ENCODE measurements at regions not wholly inside any gene's neighbourhood (a gene's known extent, or its start where the extent isn't known, plus 50 kb on each side); places are given as distances from the start of the nearest gene placed in this dataset.

DNA sequence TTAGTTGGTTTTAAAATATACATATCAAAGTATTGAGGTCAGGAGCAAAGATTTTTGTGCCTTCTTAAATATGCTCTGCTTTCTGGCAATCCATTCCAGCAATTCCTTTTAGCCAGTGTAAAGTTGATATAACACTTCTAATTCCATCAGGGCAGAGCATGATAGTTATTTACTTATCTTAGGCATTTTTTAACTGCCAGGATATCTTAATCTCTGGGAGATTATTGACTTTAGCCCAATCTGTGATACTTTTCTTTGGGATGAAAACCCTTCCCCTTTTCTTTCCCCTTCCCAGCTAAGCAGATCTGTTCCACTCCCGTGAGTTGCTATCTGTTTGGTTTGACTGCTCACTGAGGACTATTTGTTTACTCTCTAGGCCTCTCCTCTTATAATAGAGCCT, 168.7 kb upstream of the RSPO3 start:
- Mint-ChIP-seq H3K9me3 (no peaks in the 10 kb centered on the region), H3K36me3 (no peaks in the 10 kb centered on the region), H3K27me3 (ENCODE audit: low read depth) (no peaks in the 10 kb centered on the region), H3K27ac (no peak overlapping the region), H3K4me3 (no peak overlapping the region), H3K4me1 (no peaks in the 10 kb centered on the region)
- no peak for ATAC-seq
- POLR2A ChIA-PET = no interaction called here
- no peak for TF ChIP-seq TP53 (CRISPR knock-in tag; IDR thresholded peaks at IDR 0.05)
- no peak for TF ChIP-seq MYBL2 (CRISPR knock-in tag; IDR thresholded peaks at IDR 0.05)
- no peak for TF ChIP-seq ZNF138 (CRISPR knock-in tag; conservative IDR thresholded peaks at IDR 0.05)
- TF ChIP-seq NR2C2 (CRISPR knock-in tag; IDR thresholded peaks at IDR 0.05) = no peak
- TF ChIP-seq KAT7 (CRISPR knock-in tag; IDR thresholded peaks at IDR 0.05; ENCODE audit: borderline replicate concordance) = no peak
- no peak for TF ChIP-seq FOXP4 (CRISPR knock-in tag; IDR thresholded peaks at IDR 0.05)
- TF ChIP-seq ETV6 (CRISPR knock-in tag; IDR thresholded peaks at IDR 0.05) = no peak
- TF ChIP-seq, protein P1, sequence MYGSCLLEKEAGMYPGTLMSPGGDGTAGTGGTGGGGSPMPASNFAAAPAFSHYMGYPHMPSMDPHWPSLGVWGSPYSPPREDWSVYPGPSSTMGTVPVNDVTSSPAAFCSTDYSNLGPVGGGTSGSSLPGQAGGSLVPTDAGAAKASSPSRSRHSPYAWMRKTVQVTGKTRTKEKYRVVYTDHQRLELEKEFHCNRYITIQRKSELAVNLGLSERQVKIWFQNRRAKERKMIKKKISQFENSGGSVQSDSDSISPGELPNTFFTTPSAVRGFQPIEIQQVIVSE (CRISPR knock-in tag; IDR thresholded peaks at IDR 0.05; ENCODE audit: borderline replicate concordance) = no peak
- TF ChIP-seq CREB1 (CRISPR knock-in tag; IDR thresholded peaks at IDR 0.05) = no peak
- TF ChIP-seq SOX15 (CRISPR knock-in tag; IDR thresholded peaks at IDR 0.05) = no peak
- no peak for TF ChIP-seq ZNF416 (CRISPR knock-in tag; IDR thresholded peaks at IDR 0.05)
- TF ChIP-seq, protein P2, sequence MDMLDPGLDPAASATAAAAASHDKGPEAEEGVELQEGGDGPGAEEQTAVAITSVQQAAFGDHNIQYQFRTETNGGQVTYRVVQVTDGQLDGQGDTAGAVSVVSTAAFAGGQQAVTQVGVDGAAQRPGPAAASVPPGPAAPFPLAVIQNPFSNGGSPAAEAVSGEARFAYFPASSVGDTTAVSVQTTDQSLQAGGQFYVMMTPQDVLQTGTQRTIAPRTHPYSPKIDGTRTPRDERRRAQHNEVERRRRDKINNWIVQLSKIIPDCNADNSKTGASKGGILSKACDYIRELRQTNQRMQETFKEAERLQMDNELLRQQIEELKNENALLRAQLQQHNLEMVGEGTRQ (CRISPR knock-in tag; IDR thresholded peaks at IDR 0.05) = no peak
- TF ChIP-seq SMAD4 (CRISPR knock-in tag; IDR thresholded peaks at IDR 0.05) = no peak
- no peak for TF ChIP-seq MLX (CRISPR knock-in tag; IDR thresholded peaks at IDR 0.05)
- no peak for TF ChIP-seq ZNF512 (CRISPR knock-in tag; IDR thresholded peaks at IDR 0.05; ENCODE audit: borderline replicate concordance)
- DNase-seq (ENCODE audit: low spot score) = no peak
- CTCF ChIA-PET = no interaction called here

GRCh38 chr6:126955621-126956020, 162.8 kb upstream of the RSPO3 start:
- no peaks in the 10 kb centered on the region for H3K27me3 Mint-ChIP-seq (ENCODE audit: low read depth)
- DNase-seq (ENCODE audit: low spot score) = no peak
- ChIA-PET CTCF (no interaction called here), POLR2A (no interaction called here)
- H3K36me3 Mint-ChIP-seq = no peaks in the 10 kb centered on the region
- no peaks in the 10 kb centered on the region for H3K4me1 Mint-ChIP-seq
- H3K4me3 Mint-ChIP-seq = no peak overlapping the region
- H3K9me3 Mint-ChIP-seq = no peaks in the 10 kb centered on the region
- no peak for ATAC-seq
- H3K27ac Mint-ChIP-seq = no peak overlapping the region
- TF ChIP-seq FOXJ3 (CRISPR knock-in tag; IDR thresholded peaks at IDR 0.05; ENCODE audit: borderline replicate concordance) (no peak), ZNF532 (CRISPR knock-in tag; IDR thresholded peaks at IDR 0.05; ENCODE audit: borderline replicate concordance) (no peak), NR3C1 (CRISPR knock-in tag; conservative IDR thresholded peaks at IDR 0.05; ENCODE audit: low read depth) (no peak), ATF2 (CRISPR knock-in tag; IDR thresholded peaks at IDR 0.05; ENCODE audit: borderline replicate concordance, low read depth) (no peak), ZNF423 (CRISPR knock-in tag; IDR thresholded peaks at IDR 0.05) (no peak)
- TF ChIP-seq, protein P3, sequence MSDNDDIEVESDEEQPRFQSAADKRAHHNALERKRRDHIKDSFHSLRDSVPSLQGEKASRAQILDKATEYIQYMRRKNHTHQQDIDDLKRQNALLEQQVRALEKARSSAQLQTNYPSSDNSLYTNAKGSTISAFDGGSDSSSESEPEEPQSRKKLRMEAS (CRISPR knock-in tag; IDR thresholded peaks at IDR 0.05) = no peak
- TF ChIP-seq, protein P4, sequence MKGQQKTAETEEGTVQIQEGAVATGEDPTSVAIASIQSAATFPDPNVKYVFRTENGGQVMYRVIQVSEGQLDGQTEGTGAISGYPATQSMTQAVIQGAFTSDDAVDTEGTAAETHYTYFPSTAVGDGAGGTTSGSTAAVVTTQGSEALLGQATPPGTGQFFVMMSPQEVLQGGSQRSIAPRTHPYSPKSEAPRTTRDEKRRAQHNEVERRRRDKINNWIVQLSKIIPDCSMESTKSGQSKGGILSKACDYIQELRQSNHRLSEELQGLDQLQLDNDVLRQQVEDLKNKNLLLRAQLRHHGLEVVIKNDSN (CRISPR knock-in tag; IDR thresholded peaks at IDR 0.05) = no peak
- TF ChIP-seq, protein P2 (CRISPR knock-in tag; IDR thresholded peaks at IDR 0.05) = no peak

Measured in WTC11 (cell line).